ENCODE measurements at regions not wholly inside any gene's neighbourhood (a gene's known extent, or its start where the extent isn't known, plus 50 kb on each side); places are given as distances from the start of the nearest gene placed in this dataset.
A peak's percentile ranks its signal among the peaks of the same experiment; 100 is the strongest.

GRCh38 chr9:99432075-99432474, 210.0 kb downstream of the SEC61B start:
- Histone ChIP-seq H3K9ac (ENCODE audit: low read depth, low read length) (no peak overlapping the region), H3K27me3 (ENCODE audit: insufficient read depth, low read length, poor library complexity) (no peaks in the 10 kb centered on the region), H3K36me3 (ENCODE audit: insufficient read depth, low read length) (no peaks in the 10 kb centered on the region), H3K79me2 (ENCODE audit: insufficient read depth, low read length) (no peaks in the 10 kb centered on the region), H3K4me1 (ENCODE audit: insufficient read depth, low read length) (no peaks in the 10 kb centered on the region), H3K27ac (ENCODE audit: low read length) (no peak overlapping the region), H3K9me3 (ENCODE audit: insufficient read depth, low read length, severe bottlenecking) (no peaks in the 10 kb centered on the region), H3K4me2 (ENCODE audit: insufficient read depth, low read length) (no peak overlapping the region), H3K4me3 (ENCODE audit: low read depth in 1 of 2, low read length in 2 of 2) (no peak overlapping the region), H2AFZ (ENCODE audit: low read depth, low read length) (no peak overlapping the region), H4K20me1 (ENCODE audit: insufficient read depth, low read length) (no peaks in the 10 kb centered on the region)
- TF ChIP-seq CTCF (IDR thresholded peaks at IDR 0.05; ENCODE audit: borderline replicate concordance, extremely low read depth, low read length, poor library complexity, severe bottlenecking) (no peak), EZH2 (IDR thresholded peaks at IDR 0.05; ENCODE audit: borderline replicate concordance, low read depth, low read length, severe bottlenecking) (no peak)
- ATAC-seq (ENCODE audit: insufficient read depth, low read depth) = no peak
- no peak for DNase-seq

- Histone ChIP-seq H3K4me3 (ENCODE audit: low read depth in 1 of 2, low read length in 2 of 2) (no peak overlapping the region), H3K27ac (ENCODE audit: low read length) (no peak overlapping the region), H3K9me3 (ENCODE audit: insufficient read depth, low read length, severe bottlenecking) (no peaks in the 10 kb centered on the region), H2AFZ (ENCODE audit: low read depth, low read length) (no peak overlapping the region), H3K9ac (ENCODE audit: low read depth, low read length) (no peak overlapping the region), H3K4me1 (ENCODE audit: insufficient read depth, low read length) (no peaks in the 10 kb centered on the region), H3K36me3 (ENCODE audit: insufficient read depth, low read length) (no peaks in the 10 kb centered on the region), H4K20me1 (ENCODE audit: insufficient read depth, low read length) (no peaks in the 10 kb centered on the region), H3K4me2 (ENCODE audit: insufficient read depth, low read length) (no peak overlapping the region), H3K79me2 (ENCODE audit: insufficient read depth, low read length) (no peaks in the 10 kb centered on the region), H3K27me3 (ENCODE audit: insufficient read depth, low read length, poor library complexity) (no peaks in the 10 kb centered on the region)
- ATAC-seq (ENCODE audit: insufficient read depth, low read depth) = no peak
- DNase-seq = no peak
- TF ChIP-seq CTCF (IDR thresholded peaks at IDR 0.05; ENCODE audit: borderline replicate concordance, extremely low read depth, low read length, poor library complexity, severe bottlenecking) = no peak
- TF ChIP-seq EZH2 (IDR thresholded peaks at IDR 0.05; ENCODE audit: borderline replicate concordance, low read depth, low read length, severe bottlenecking) = no peak
Observed at GRCh38 chr9:99433095-99433494, 211.0 kb downstream of the SEC61B start.

- TF ChIP-seq CTCF (IDR thresholded peaks at IDR 0.05; ENCODE audit: borderline replicate concordance, extremely low read depth, low read length, poor library complexity, severe bottlenecking) (no peak), EZH2 (IDR thresholded peaks at IDR 0.05; ENCODE audit: borderline replicate concordance, low read depth, low read length, severe bottlenecking) (no peak)
- Histone ChIP-seq H3K4me1 (ENCODE audit: insufficient read depth, low read length) (no peaks in the 10 kb centered on the region), H3K4me3 (ENCODE audit: low read depth in 1 of 2, low read length in 2 of 2) (no peak overlapping the region), H3K36me3 (ENCODE audit: insufficient read depth, low read length) (no peaks in the 10 kb centered on the region), H4K20me1 (ENCODE audit: insufficient read depth, low read length) (no peaks in the 10 kb centered on the region), H3K4me2 (ENCODE audit: insufficient read depth, low read length) (no peak overlapping the region), H2AFZ (ENCODE audit: low read depth, low read length) (no peak overlapping the region), H3K9ac (ENCODE audit: low read depth, low read length) (no peak overlapping the region), H3K27ac (ENCODE audit: low read length) (no peak overlapping the region), H3K79me2 (ENCODE audit: insufficient read depth, low read length) (no peaks in the 10 kb centered on the region), H3K9me3 (ENCODE audit: insufficient read depth, low read length, severe bottlenecking) (no peaks in the 10 kb centered on the region), H3K27me3 (ENCODE audit: insufficient read depth, low read length, poor library complexity) (no peaks in the 10 kb centered on the region)
- peak; percentile 5 for DNase-seq
- ATAC-seq (ENCODE audit: insufficient read depth, low read depth) = peak; percentile 53; the same call in 1 of the 3 replicates
Observed at GRCh38 chr9:99433555-99433954, 211.5 kb downstream of the SEC61B start.

- Histone ChIP-seq H3K79me2 (ENCODE audit: insufficient read depth, low read length) (no peaks in the 10 kb centered on the region), H3K4me2 (ENCODE audit: insufficient read depth, low read length) (no peak overlapping the region), H3K9me3 (ENCODE audit: insufficient read depth, low read length, severe bottlenecking) (no peaks in the 10 kb centered on the region), H3K4me1 (ENCODE audit: insufficient read depth, low read length) (no peaks in the 10 kb centered on the region), H3K27me3 (ENCODE audit: insufficient read depth, low read length, poor library complexity) (no peaks in the 10 kb centered on the region), H2AFZ (ENCODE audit: low read depth, low read length) (no peak overlapping the region), H3K27ac (ENCODE audit: low read length) (no peak overlapping the region), H4K20me1 (ENCODE audit: insufficient read depth, low read length) (no peaks in the 10 kb centered on the region), H3K36me3 (ENCODE audit: insufficient read depth, low read length) (no peaks in the 10 kb centered on the region), H3K9ac (ENCODE audit: low read depth, low read length) (no peak overlapping the region), H3K4me3 (ENCODE audit: low read depth in 1 of 2, low read length in 2 of 2) (no peak overlapping the region)
- DNase-seq (no peak), ATAC-seq (ENCODE audit: insufficient read depth, low read depth) (no peak)
- TF ChIP-seq CTCF (IDR thresholded peaks at IDR 0.05; ENCODE audit: borderline replicate concordance, extremely low read depth, low read length, poor library complexity, severe bottlenecking) (no peak), EZH2 (IDR thresholded peaks at IDR 0.05; ENCODE audit: borderline replicate concordance, low read depth, low read length, severe bottlenecking) (no peak)
Observed at GRCh38 chr9:99436616-99437015, 214.5 kb downstream of the SEC61B start.

All from DND-41 (cell line).